Panc1 (cell line): ENCODE measurements at regions not wholly inside any gene's neighbourhood (a gene's known extent, or its start where the extent isn't known, plus 50 kb on each side); places are given as distances from the start of the nearest gene placed in this dataset.

ENCODE experiments used
- ATAC-seq: fragments of 200-7000 bp; cut with Tn5 transposase; 2 replicates; pipeline ENCODE4 v1.9.1; 2020; ENCODE audit warnings: mild to moderate bottlenecking, moderate library complexity
- BruUV-seq: library from RNA; stranded (reverse); fragments of 400-500 nt; replicated peaks from 2 replicates; lab custom pipeline; 2021; lab: Mats Ljungman, UMichigan
- CTCF ChIA-PET: fragments of 300-600 bp; sonication (Branson Sonifier 250); formaldehyde crosslinking; loops from one replicate; lab custom pipeline; 2022; ENCODE audit warnings: antibody characterized with exemption; lab: Charles Lee
- POLR2A ChIA-PET: fragments of 300-600 bp; sonication (Branson Sonifier 250); formaldehyde crosslinking; loops from one replicate; lab custom pipeline; 2022; ENCODE audit warnings: antibody characterized with exemption; lab: Charles Lee
- DNase-seq: peaks from one replicate; pipeline ENCODE4 v3.0.0-alpha.2; 2010; ENCODE audit warnings: low read depth, low spot score
- H3K27ac ChIP-seq: 2 replicates; pipeline ENCODE4 v1.5.1; 2011; ENCODE audit warnings: mild to moderate bottlenecking, low read length, inconsistent platforms
- H3K27me3 ChIP-seq: fragments of 200-500 bp; sonication (Bioruptor generic); 2 replicates; pipeline ENCODE4 v1.6.0; 2014; ENCODE audit warnings: low read length, inconsistent platforms; ENCODE audit not compliant: control insufficient read depth, insufficient read depth
- H3K36me3 ChIP-seq: fragments of 200-500 bp; sonication (Bioruptor generic); 2 replicates; pipeline ENCODE4 v1.5.1; 2014; ENCODE audit warnings: inconsistent platforms, mild to moderate bottlenecking, low read length, moderate library complexity; ENCODE audit not compliant: control insufficient read depth, insufficient read depth
- H3K4me1 ChIP-seq: 2 replicates; pipeline ENCODE4 v1.5.1; 2011; ENCODE audit warnings: inconsistent platforms, mild to moderate bottlenecking, low read length, moderate library complexity; ENCODE audit not compliant: control insufficient read depth, insufficient read depth
- H3K4me3 ChIP-seq, 2 experiments: 2 replicates each; pipeline ENCODE4 v1.5.1; 2011 to 2012; ENCODE audit warnings: low read depth in 2 of 2, low read length in 2 of 2, mild to moderate bottlenecking in 2 of 2, inconsistent platforms in 1 of 2, moderate library complexity in 1 of 2
- H3K9me3 ChIP-seq: fragments of 200-500 bp; sonication (Bioruptor generic); 2 replicates; pipeline ENCODE4 v1.5.1; 2014; ENCODE audit warnings: low read depth, mild to moderate bottlenecking, inconsistent platforms, low read length, moderate library complexity; ENCODE audit not compliant: control insufficient read depth, insufficient read depth
- CTCF ChIP-seq: fragments of 450-650 bp; IDR thresholded peaks from 2 replicates; pipeline ENCODE4 v1.5.1; 2017; ENCODE audit warnings: mild to moderate bottlenecking
- POLR2AphosphoS5 ChIP-seq: IDR thresholded peaks from 2 replicates; pipeline ENCODE4 v1.6.1; 2012; ENCODE audit warnings: mild to moderate bottlenecking, low read depth, low read length, moderate library complexity
- REST ChIP-seq, 2 experiments: IDR thresholded peaks; 2 replicates each; pipeline ENCODE4 v1.6.1; 2011 to 2012; ENCODE audit warnings: low read depth in 2 of 2, control low read depth in 1 of 2, low read length in 1 of 2, mild to moderate bottlenecking in 1 of 2, moderate library complexity in 1 of 2; ENCODE audit not compliant: insufficient read depth in 1 of 2
- SIN3A ChIP-seq: IDR thresholded peaks from 2 replicates; pipeline ENCODE4 v1.6.1; 2012; ENCODE audit warnings: low read depth, mild to moderate bottlenecking, low read length, moderate library complexity, borderline replicate concordance; ENCODE audit not compliant: insufficient read depth
- TCF7L2 ChIP-seq: IDR thresholded peaks from 2 replicates; pipeline ENCODE4 v1.6.1; 2011; ENCODE audit warnings: mild to moderate bottlenecking, low read depth, low read length, inconsistent platforms
- in situ Hi-C: cut with HindIII; loops from 2 replicates; pipeline ENCODE4 v1.10.0; 2016; ENCODE audit warnings: low sequenced_read_pairs, low pct_unique_long_range_greater_than_20kb
- intact Hi-C: fragments of 100-400 bp; cut with micrococcal nuclease; formaldehyde crosslinking; loops from one replicate; pipeline ENCODE4 v1.10.0; 2022; ENCODE audit not compliant: unreplicated experiment

GRCh38 chr2:18706001-18706400 lies 116.6 kb upstream of the NT5C1B start:
- ChIA-PET CTCF (no interaction called here), POLR2A (no interaction called here)
- TF ChIP-seq POLR2AphosphoS5 (no peak), SIN3A (no peak), REST (IDR thresholded peaks at IDR 0.05; ENCODE audit: insufficient read depth in 1 of 2, low read depth in 2 of 2, low read length in 1 of 2) (no peak), TCF7L2 (no peak)
- in situ Hi-C loops: no loop called here
- Histone ChIP-seq H3K36me3 (no peaks in the 10 kb centered on the region), H3K4me1 (no peaks in the 10 kb centered on the region), H3K9me3 (no peaks in the 10 kb centered on the region), H3K27me3 (no peaks in the 10 kb centered on the region), H3K4me3 (no peak overlapping the region), H3K27ac (no peak overlapping the region)
- no peak for DNase-seq
- BruUV-seq: no TSS peak
- intact Hi-C loops: no loop called here
- no peak for ATAC-seq

GRCh38 chr2:18704276-18704675 lies 114.9 kb upstream of the NT5C1B start:
- no TSS peak for BruUV-seq
- no peaks in the 10 kb centered on the region for H3K9me3 ChIP-seq
- no peaks in the 10 kb centered on the region for H3K27me3 ChIP-seq
- in situ Hi-C loops (no loop called here), intact Hi-C loops (no loop called here)
- no peak overlapping the region for H3K27ac ChIP-seq
- TF ChIP-seq CTCF: no peak
- TF ChIP-seq POLR2AphosphoS5: no peak
- TF ChIP-seq REST (IDR thresholded peaks at IDR 0.05; ENCODE audit: insufficient read depth in 1 of 2, low read depth in 2 of 2, low read length in 1 of 2): no peak
- TF ChIP-seq SIN3A: no peak
- TF ChIP-seq TCF7L2: no peak
- DNase-seq (no peak), ATAC-seq (no peak)
- no peaks in the 10 kb centered on the region for H3K4me1 ChIP-seq
- ChIA-PET POLR2A (no interaction called here), CTCF (no interaction called here)
- H3K36me3 ChIP-seq: no peaks in the 10 kb centered on the region
- H3K4me3 ChIP-seq: no peak overlapping the region
